HEK293T (cell line): ENCODE measurements at regions not wholly inside any gene's neighbourhood (a gene's known extent, or its start where the extent isn't known, plus 50 kb on each side); places are given as distances from the start of the nearest gene placed in this dataset.

ENCODE experiments used
- ARNT ChIP-seq: fragments of 450-650 bp; IDR thresholded peaks from 2 replicates; pipeline ENCODE4 v1.6.1; 2017; ENCODE audit warnings: mild to moderate bottlenecking
- BHLHE40 ChIP-seq: fragments of 450-650 bp; IDR thresholded peaks from 2 replicates; pipeline ENCODE4 v1.6.1; 2016; ENCODE audit warnings: mild to moderate bottlenecking, moderate library complexity, borderline replicate concordance
- ELF4 ChIP-seq: fragments of 450-650 bp; IDR thresholded peaks from 2 replicates; pipeline ENCODE4 v1.6.1; 2017; ENCODE audit warnings: antibody characterized with exemption
- FOXA1 ChIP-seq: fragments of 450-650 bp; IDR thresholded peaks from 2 replicates; pipeline ENCODE4 v1.6.1; 2016; ENCODE audit warnings: mild to moderate bottlenecking
- FOXK2 ChIP-seq: fragments of 450-650 bp; IDR thresholded peaks from 2 replicates; pipeline ENCODE4 v1.6.1; 2016; ENCODE audit warnings: mild to moderate bottlenecking
- FOXM1 ChIP-seq: fragments of 450-650 bp; IDR thresholded peaks from 2 replicates; pipeline ENCODE4 v1.6.1; 2017; ENCODE audit warnings: mild to moderate bottlenecking, borderline replicate concordance
- L3MBTL2 ChIP-seq: fragments of 450-650 bp; conservative IDR thresholded peaks from 2 replicates; pipeline ENCODE4 v1.6.1; 2016; ENCODE audit warnings: mild to moderate bottlenecking
- LEF1 ChIP-seq: fragments of 450-650 bp; IDR thresholded peaks from 2 replicates; pipeline ENCODE4 v1.6.1; 2017; ENCODE audit warnings: mild to moderate bottlenecking, borderline replicate concordance
- NFRKB ChIP-seq: fragments of 450-650 bp; IDR thresholded peaks from 2 replicates; pipeline ENCODE4 v1.6.1; 2016; ENCODE audit warnings: mild to moderate bottlenecking, moderate library complexity
- SUZ12 ChIP-seq: fragments of 450-650 bp; IDR thresholded peaks from 2 replicates; pipeline ENCODE4 v1.6.1; 2016; ENCODE audit warnings: mild to moderate bottlenecking
- TARDBP ChIP-seq: fragments of 450-650 bp; IDR thresholded peaks from 2 replicates; pipeline ENCODE4 v1.6.1; 2016

GRCh38 chr3:106512846-106513245 is 644.0 kb upstream of the CBLB start:
- no peak for TF ChIP-seq ARNT
- no peak for TF ChIP-seq SUZ12
- no peak for TF ChIP-seq BHLHE40
- no peak for TF ChIP-seq FOXK2
- TF ChIP-seq FOXM1 = no peak
- no peak for TF ChIP-seq TARDBP
- TF ChIP-seq NFRKB = no peak
- no peak for TF ChIP-seq FOXA1
- TF ChIP-seq L3MBTL2 = no peak
- TF ChIP-seq ELF4 = no peak
- no peak for TF ChIP-seq LEF1
